ENCODE measurements at regions not wholly inside any gene's neighbourhood (a gene's known extent, or its start where the extent isn't known, plus 50 kb on each side); places are given as distances from the start of the nearest gene placed in this dataset.

DNA sequence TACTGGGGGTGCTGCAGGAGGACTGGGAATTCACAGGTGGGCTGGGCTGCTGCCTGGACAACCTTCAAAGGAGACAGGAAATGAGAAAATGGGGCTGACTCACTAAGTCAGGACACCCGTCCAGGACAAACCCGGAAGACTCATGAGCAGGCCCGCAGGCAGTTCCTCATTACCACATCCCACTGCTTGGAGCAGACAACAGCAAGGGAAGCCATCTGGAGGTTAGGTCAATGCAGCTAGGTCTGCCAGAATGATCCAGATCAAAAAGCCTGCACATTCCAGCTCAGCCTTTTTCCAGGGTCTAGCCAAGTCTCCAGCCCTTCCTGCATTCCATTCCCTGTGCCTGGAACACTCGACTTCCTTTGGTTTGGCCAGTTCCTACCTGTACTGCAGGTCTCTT, 536.5 kb upstream of the CDH11 start:
- no peak for DNase-seq

DNA sequence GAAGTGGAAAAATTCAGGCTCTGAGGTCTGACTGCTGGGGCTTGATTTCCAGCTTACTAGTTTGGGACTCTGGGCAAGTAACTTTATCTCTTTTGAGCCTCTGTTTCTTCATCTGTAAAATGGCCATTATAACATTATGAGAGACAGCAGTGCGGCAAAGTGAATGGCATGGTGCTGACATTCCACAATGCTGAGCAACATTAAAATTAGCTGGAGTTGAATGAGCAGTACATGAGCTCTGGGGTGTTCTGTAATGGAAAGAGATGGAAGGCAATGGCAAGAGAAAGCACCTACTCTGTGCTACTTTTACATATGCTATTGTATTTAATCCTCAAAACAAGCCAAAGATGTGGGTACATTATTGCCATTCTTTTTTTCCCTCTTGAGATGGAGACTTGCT, 535.7 kb upstream of the CDH11 start:
- no peak for DNase-seq

DNA sequence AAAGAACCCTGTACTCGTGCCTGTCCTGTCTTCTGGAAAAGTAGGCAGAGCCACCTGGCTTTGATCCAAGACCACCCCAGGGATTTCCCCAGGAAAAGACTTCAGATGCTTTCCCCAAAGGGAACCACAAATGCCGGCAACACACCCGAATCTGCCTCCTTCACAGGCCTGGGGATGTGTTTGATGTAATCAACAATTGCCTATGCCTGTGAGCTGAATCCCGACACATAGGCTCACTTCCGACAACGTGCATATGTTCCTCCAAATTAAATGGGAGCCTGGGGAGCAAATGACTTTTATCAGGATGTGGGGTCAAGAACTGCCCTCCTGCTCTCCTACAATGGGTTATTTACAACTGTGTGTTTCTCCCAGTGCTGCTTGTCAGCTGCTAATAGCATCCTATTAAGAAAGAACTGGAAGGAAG, 535.2 kb upstream of the CDH11 start:
- no peak for DNase-seq

DNA sequence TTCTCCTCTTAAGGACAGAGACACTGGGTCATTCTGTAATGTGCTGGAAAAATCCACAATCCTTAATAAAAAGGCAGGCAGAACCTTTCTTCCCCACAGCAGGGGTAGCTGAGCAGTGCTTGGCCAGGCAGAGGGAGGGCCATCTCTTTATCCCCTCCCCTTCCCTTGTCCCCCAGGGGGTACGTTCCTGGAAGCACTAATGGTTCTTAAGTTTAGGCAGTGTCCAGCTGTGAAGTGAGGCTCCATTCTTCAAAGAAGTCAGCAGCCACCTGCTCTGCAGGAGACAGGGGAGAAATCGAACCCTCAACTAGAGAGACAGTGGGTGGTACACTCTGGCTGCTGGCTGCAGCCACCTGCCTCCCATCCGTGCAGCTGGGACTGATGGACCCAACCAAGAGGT, 533.9 kb upstream of the CDH11 start:
- no peak for DNase-seq

DNA sequence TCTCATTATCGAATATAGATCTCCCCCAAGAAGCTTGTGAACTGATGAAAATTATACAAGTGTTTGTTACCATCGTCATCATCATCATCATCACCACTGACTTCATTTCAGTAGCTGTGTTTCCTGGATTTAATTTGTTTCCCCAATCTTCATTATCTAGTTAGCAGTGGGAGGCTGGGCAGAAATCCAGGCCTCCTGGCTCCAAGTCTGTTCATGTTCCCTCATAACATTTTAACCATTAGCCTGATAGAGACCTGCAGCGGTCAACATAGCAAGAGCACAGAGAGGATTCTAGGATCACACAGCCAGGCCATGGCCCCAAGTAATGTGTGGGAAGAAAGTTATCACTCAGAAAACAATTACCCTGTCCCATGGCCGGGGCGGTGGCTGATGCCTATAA, 526.2 kb upstream of the CDH11 start:
- DNase-seq = no peak

DNA sequence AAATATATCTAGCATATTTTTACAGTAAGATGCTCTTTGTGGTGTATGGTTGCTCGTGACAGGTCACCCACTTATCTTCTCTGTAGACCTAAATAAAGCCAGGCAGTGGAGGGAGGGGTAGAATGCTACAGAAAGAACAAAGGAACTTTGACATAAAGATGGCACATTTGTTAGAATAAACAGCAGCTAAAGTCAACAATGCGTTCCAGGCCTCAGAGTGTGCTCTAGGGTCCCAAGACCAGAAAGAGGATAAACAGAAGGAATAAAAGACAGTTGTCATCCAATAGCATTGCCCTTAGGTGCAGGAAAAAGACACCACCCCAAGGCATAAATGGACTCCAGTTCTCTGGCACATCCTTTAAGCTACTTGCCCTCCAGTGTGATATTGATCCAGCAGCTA, 523.0 kb upstream of the CDH11 start:
- no peak for DNase-seq

DNA sequence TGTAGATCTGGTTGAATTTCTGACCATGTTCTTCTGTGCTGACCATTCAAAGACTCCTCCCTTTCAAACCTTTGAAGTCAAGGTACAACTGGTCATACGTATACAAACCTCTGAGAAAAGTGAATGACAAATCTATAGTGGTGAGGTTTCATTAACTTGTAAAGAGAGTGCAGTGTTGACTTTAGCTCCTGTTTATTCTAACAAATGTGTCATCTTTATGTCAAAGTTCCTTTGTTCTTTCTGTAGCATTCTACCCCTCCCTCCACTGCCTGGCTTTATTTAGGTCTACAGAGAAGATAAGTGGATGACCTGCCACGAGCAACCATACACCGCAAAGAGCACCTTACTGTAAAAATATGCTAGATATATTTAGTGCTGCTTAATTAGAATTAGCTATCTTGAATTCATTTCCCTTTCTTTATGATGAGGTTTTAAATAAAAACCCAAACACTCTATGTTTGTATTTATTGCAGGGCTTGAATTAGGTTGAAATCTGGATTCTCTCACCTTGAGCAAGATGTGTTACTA, 520.0 kb upstream of the CDH11 start:
- no peak for DNase-seq

DNA sequence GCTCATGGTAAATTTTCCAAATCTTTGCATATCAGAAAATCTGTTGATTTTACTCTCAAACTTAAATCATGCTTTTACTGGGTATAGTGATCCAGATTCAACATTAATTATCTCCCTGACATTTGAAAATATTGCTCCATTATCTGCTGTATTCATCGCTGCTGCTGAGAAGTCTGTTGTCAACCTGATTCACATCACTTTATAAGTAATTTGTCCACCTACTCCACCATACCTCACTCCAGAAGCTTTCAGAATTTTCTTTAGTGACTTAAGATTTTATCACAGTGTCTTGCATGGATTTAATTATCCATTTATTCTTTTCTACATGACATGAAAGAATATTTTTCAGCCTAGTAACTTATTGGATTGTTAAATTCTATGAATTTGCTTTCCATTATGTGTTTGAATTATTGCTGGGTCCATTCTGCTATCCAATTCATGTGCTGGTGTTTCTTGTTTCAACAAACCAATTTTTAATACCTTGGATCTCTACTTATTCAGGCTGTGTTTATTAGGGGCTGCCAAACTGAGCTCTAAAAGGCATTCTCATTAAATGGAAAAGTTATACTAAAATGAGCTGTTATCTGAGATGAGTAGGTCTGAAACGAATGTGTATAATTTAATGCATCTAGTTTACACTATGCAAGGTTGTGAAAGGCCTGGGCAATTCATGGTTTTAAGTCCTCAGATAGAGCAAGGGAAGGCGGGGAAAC, 519.3 kb upstream of the CDH11 start:
- DNase-seq = no peak

DNA sequence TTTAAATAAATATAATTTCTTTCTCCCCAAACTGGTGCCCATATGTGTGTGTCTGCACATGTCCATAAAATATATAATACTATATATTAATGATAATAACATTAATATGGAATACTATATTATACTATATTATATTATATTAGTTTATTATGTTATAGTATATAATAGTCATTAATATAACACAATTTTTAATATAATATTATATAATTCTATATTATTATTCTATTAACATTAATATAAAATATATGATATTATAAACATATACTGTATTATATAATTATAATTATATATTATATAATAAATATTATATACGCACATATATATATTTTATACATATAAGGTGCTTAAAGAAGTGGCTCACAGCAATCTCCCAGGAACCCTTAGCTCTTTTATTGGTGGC, 513.0 kb upstream of the CDH11 start:
- DNase-seq = no peak

DNA sequence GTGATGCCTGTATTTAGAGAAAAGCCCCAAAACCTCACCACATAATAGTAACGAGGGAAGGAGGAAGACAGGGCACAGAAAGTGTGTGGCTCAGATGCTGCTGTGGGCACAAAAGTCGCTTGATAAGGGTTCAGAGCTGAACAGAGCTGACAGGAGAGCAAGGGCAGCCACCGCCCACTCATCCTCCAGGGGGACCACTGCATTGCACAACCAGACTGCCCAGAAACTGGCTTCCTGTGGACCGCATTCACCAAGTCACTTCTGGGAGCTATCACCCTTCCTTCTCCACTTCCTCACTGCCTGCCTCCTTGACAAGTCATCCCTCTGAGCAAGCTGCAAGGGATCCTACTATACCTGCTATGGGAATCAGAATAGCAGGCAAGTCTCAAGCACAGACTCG, 512.4 kb upstream of the CDH11 start:
- DNase-seq = no peak

DNA sequence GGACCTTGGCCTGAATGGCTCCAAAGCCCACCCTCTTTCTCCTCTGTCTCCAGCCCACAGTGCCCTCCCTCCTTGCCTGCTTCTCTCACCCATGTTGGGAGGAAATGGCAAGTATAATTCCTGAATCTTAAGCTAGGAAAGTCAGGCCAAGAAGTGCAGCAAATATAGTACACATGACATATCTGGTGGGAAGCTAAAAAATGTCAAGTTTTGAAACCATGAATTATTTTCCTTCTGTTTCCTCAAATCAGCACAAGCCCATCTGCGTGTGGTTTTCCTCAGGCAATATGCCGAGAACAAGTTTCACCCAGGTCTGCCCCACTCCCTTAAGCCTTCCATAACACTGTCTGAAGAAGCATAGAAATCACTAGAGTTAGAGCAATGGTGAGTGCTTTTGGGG, 502.8 kb upstream of the CDH11 start:
- no peak for DNase-seq

DNA sequence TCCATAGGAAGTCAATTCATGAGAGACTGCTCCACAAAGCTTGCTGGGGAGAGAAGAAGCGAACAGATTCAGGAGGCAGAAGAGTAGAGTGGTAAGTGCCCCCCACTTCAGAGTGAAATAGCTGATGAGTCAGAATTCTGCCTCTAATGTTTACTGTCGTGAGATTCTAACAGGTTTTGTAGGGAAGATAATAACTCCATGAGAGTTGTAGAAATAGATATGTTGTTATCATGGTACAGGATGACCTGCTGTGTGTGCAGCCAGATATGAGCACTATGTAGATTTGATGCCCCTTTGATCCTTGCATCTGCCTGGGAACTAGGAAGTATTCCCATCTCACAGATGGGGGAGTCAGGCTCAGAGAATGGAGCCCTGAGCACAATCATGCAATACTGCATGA, 502.4 kb upstream of the CDH11 start:
- no peak for DNase-seq

DNA sequence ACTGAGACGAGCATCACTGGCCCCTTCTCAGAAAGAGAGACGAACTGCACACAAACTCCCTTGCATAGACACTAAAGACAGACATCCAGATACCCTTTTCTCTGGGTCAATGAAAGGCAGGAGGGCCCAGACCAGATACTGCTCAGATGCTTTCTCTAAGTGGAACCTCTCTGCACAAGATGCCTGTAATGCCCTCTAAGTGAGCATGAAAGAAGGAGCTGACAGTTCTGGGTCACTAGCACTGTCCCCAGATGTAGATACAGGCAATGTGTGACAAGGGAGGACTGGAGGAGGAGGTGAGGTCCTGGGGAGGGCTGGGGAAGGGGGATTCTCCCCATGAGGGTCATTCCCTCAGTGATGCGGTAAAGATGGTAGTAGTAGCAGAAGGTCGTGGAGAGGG, 501.0 kb upstream of the CDH11 start:
- no peak for DNase-seq

DNA sequence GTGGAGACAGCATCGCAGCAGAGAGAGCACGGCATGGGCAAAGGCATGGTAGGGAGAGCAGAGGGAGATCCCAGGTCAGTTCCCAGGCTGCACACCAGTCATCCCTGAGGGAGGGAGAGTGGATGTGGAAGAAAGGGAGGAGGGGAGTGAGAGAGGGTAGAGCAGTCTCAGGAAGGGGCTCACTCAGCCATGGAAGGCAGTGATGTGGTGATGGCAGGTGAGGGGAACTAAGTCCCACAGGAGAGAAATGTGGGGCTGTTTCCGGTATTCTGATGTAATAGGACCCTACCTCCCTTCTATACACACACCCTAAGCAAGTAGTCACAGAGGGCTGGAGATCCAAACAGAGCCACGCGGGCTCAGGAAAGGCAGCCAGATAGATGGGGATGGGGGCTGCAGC, 500.3 kb upstream of the CDH11 start:
- DNase-seq = no peak

DNA sequence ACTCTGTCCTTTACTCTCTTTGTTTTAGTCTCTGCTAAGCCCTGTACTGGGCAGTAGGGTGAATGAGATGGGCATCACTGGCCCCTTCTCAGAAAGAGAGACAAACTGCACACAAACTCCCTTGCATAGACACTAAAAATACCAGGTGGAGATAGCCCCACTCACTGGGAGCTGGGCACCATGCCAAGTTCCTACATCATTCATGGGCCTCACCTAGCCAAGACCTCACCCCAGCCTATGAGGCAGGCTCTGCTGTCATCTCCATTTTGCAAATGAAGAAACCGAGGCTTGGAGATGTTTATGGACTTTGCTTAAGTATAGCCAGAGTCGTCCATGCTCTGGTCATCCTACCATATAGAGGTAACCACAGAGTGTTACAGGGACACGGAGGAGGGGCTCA, 499.8 kb upstream of the CDH11 start:
- DNase-seq = no peak

DNA sequence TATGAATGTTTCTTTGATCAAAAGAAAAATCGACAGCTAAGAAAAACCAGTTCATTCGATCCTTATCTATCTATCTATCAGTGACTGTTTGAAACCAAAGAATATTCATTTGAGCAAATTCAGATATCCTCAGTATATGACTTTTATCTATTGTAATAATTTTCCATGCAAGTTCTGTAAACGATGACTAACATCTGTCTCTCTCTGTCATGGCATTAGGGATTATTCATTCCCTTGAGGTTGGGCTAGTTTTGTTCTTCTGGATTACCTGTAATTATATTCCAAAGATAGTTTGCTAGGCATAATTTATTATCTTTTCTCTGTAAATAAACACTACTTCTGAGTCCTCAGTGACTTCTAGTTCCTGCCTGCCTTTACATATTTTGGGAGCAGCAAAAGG, 497.7 kb upstream of the CDH11 start:
- DNase-seq = no peak

DNA sequence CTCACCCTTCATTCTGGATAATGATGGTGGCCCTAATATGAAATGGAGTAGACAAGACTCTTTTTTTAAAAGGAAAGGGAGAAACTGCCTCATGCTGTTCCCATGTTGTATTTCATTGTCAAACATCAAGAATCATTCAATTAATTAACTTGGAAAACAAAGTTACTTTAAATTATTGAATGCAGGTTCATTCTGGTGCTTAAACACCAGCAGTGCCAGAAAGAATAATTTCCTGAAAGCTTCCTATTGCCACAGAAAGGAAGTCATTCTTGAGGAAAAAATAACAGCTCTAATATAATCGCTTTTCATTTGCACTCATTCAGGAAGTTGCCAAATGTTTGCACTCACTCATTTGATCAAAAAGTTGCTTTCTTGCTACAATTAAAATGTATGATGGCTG, 497.1 kb upstream of the CDH11 start:
- DNase-seq = no peak

DNA sequence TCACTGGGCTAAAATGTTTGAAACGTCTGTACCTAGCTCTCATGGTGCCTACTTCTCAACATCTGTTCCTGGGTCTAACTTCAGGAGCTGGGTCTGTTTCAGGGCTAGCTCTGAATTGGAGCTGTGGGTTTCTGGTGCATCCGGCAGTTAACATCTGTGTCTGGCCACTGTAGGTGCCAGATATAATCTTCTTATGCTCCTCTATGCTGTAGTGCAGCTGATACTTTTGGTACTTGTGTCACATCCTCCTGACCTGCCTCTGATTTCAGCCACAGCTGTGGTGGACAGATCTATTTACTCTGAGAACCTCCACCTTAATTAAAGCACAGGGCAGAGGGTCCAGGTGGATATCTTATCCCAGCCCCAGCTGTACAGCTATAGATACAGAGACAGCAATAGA, 496.5 kb upstream of the CDH11 start:
- no peak for DNase-seq

DNA sequence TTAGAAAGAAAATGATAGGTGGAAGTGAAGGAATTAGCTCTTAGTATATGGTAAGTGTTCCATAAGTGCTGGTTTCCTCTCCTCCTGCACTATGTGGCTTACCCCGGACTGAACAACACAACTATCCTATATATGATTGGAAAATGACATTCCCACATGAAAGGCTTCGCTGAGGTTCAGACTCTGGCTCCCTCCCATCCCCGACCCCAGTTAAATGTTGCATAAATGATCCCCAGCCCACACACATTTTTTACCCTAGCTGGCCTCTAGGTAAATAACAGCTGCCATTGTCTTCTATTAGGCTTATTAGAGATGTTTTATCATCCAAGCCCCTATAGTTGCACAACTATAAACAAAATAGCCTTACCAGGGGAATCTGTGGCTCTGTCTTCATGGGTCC, 495.6 kb upstream of the CDH11 start:
- no peak for DNase-seq

DNA sequence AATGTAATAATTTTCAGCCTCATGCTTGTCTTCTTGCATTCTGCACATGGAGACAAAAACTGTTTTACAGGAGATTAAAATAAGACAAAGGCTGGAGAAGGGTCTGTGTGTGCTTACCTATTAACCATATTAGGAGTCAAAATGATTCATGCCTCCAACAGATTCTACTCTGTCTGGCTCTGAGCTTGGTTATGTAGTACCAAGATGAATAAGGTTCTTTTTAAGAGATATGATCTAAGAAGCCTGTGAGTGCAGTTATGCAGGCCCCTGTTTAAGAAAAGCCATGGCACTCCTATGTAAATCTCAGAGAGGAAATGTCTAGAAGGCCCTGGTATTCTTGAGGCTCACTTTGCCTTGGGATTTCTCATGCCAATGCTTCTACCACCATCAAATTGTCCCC, 486.6 kb upstream of the CDH11 start:
- DNase-seq = no peak

DNA sequence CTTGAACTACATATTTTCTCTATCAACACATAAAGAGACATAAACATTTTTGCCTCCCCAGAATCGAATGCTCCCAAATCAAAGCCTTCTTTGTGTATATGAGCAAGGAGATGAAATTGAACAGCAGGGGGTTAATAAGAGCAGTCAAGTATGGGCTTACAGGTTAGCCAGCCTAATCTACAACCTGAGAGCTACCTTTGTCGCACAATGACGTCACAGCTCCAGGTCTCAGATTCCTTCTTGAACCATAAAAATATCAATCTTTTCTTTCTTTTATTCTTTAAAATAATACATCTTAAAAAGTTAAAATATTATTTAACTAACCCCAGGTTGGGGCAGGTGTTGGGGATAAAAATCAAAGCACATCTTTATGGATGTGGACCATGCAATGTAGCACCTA, 482.9 kb upstream of the CDH11 start:
- no peak for DNase-seq

DNA sequence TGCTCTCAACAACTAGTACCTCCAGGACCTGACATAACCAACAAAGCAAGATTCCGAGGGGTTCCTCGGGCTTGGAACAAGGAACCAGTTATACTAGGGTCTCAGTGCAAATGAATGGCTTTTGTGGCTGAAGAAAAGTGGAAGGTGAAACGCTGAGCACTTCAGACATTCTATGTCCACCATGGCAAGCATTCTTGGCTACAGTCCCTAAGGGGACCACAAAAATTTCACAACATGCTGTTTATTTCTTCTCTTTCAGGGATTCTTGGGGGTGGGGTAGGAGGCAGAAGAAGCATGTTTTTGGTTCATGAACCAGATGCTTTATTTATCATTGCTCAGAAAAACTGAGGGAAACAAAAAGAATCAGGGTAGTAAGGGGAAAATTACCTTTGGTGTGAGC, 479.9 kb upstream of the CDH11 start:
- DNase-seq = no peak

DNA sequence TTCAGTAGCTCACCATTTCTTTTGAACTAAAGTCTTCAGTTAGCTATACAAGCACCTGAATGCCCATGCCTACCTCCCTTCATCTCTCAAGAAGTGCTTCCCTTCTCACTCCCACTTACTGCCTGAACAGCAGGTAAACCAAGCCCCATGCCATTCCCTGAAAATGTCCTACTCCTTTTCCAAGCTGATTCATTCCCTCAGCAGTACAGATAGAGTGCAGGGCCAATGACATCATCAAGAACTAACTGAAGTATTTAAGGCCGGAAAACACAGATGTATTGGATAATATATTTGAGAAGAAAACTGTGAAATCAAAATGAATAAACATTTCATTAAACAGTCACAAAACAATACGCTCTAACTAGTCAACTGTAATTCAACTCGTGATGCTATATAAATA, 478.8 kb upstream of the CDH11 start:
- DNase-seq = no peak

DNA sequence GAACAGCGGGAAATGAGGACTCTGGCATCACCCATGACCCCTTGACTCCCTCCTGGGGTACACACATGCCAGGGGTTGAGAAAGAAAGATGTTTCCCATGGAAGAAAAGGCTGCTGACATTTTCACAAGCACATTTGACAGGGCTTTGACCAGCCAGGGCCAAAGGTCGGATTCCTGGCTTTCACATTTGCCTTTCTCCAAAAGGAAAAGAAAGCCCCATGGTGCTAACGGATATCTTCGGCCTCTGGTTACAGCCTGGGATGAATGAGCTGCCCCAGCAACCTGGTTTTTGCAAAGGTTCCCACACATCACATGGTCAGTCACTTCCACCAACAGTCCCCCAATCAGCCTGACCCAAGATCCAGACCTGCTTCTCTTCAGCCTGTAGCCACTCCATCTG, 478.2 kb upstream of the CDH11 start:
- no peak for DNase-seq

DNA sequence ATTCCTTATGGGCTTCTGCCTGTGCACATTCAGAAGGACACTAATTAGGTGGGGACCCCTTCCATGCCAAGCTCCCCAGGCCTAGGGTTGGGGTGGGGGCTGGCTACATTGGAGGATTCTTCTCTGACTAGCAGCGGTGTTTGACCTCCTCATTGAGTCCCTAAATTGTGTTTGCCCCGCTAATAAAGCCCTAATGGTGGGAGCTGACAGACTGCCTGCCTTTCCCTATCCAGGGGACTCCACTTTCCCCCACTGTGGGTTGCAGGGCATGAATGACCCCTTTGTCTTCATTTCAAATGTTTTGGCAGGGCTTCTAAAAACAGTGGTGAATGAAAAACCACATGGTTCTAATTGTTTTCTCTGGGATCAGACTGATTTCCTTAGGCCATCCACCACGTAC, 476.8 kb upstream of the CDH11 start:
- no peak for DNase-seq

DNA sequence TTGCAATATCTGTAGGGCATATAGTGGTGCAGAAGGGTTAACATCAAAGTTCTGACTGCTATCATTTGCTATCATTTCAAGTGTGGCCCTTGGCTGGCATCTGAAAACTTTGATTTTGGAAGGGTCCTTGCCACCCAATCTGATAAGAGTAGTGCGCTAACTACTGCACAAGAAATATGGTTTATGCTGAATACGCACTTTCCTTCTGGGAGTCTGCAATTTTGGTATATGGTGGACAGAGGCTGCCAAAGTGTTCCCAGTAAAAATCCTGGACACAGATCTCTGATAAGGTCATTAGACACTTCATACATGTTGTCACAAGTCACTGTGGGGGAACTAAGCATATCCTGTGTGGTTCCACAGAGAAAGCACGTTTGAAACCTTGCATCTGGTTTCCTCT, 461.6 kb upstream of the CDH11 start:
- no peak for DNase-seq
